SU-DHL-6 (cell line): ENCODE measurements at regions not wholly inside any gene's neighbourhood (a gene's known extent, or its start where the extent isn't known, plus 50 kb on each side); places are given as distances from the start of the nearest gene placed in this dataset.

ENCODE experiments used
- H2AFZ ChIP-seq: fragments of 200-600 bp; sonication (generic); 2 replicates; pipeline ENCODE4 v1.6.1; 2014; ENCODE audit warnings: low read depth, mild to moderate bottlenecking, moderate library complexity, mixed read lengths, antibody characterized with exemption, low read length; ENCODE audit not compliant: severe bottlenecking
- H3F3A ChIP-seq: fragments of 200-600 bp; shearing (Covaris generic); 2 replicates; pipeline ENCODE4 v1.6.0; 2016; ENCODE audit warnings: antibody characterized with exemption, mild to moderate bottlenecking; ENCODE audit not compliant: insufficient read depth
- H3K27ac ChIP-seq: fragments of 200-600 bp; sonication (generic); 2 replicates; pipeline ENCODE4 v1.5.1; 2016; ENCODE audit warnings: low read depth, mild to moderate bottlenecking, low read length, moderate library complexity, mixed read lengths
- H3K27me3 ChIP-seq: fragments of 200-600 bp; sonication (generic), shearing (Covaris generic); 2 replicates; pipeline ENCODE4 v1.6.0; 2014; ENCODE audit warnings: mild to moderate bottlenecking, low read length
- H3K36me3 ChIP-seq: fragments of 200-600 bp; sonication (generic); 2 replicates; pipeline ENCODE4 v1.6.1; 2014; ENCODE audit warnings: mild to moderate bottlenecking, low read length, mixed read lengths
- H3K4me2 ChIP-seq: fragments of 300-600, 200-600 bp; shearing (Covaris generic), sonication (generic); 2 replicates; pipeline ENCODE4 v1.6.0; 2014; ENCODE audit warnings: low read length, low read depth, mild to moderate bottlenecking; ENCODE audit not compliant: poor library complexity, severe bottlenecking
- H3K4me3 ChIP-seq: fragments of 200-600 bp; sonication (generic); 2 replicates; pipeline ENCODE4 v1.5.1; 2014; ENCODE audit warnings: antibody characterized with exemption, low read length, mild to moderate bottlenecking, mixed read lengths; ENCODE audit not compliant: insufficient read depth, poor library complexity, severe bottlenecking
- H3K79me2 ChIP-seq: fragments of 200-600 bp; sonication (generic); 2 replicates; pipeline ENCODE4 v1.6.1; 2014; ENCODE audit warnings: mild to moderate bottlenecking, low read length, moderate library complexity; ENCODE audit not compliant: insufficient read depth
- H3K9ac ChIP-seq: fragments of 200-600 bp; sonication (generic); 2 replicates; pipeline ENCODE4 v1.7.0; 2014; ENCODE audit warnings: mild to moderate bottlenecking, low read length
- H3K9me2 ChIP-seq: fragments of 200-600 bp; sonication (generic); replicated peaks from 2 replicates; pipeline ENCODE4 v1.6.1; 2014; ENCODE audit warnings: low read length; ENCODE audit not compliant: insufficient read depth
- H3K9me3 ChIP-seq: fragments of 200-600 bp; sonication (generic); 2 replicates; pipeline ENCODE4 v1.6.1; 2014; ENCODE audit warnings: low read length, mixed read lengths; ENCODE audit not compliant: insufficient read depth
- H4K20me1 ChIP-seq: fragments of 200-600 bp; sonication (generic); 2 replicates; pipeline ENCODE4 v1.6.1; 2014; ENCODE audit warnings: low read depth, mild to moderate bottlenecking, antibody characterized with exemption, low read length, moderate library complexity, mixed read lengths
- CTCF ChIP-seq: fragments of 200-600 bp; sonication (generic); IDR thresholded peaks from one replicate; pipeline ENCODE4 v1.5.1; 2017; ENCODE audit warnings: antibody characterized with exemption, mild to moderate bottlenecking, low read length, moderate library complexity; ENCODE audit not compliant: insufficient read depth, poor library complexity, severe bottlenecking
- EZH2phosphoT487 ChIP-seq: fragments of 200-600 bp; sonication (generic), shearing (Covaris generic); conservative IDR thresholded peaks from 2 replicates; pipeline ENCODE4 v1.6.1; 2018; ENCODE audit warnings: mild to moderate bottlenecking, antibody characterized with exemption, low read length, moderate library complexity, mixed read lengths

GRCh38 chr13:106187101-106187500, 348.4 kb downstream of the EFNB2 start:
- Histone ChIP-seq H3K79me2 (no peaks in the 10 kb centered on the region), H3K9ac (no peak overlapping the region), H3F3A (no peaks in the 10 kb centered on the region), H3K36me3 (no peaks in the 10 kb centered on the region; the same call in 1 of the 2 replicates), H4K20me1 (no peaks in the 10 kb centered on the region), H3K4me3 (no peak overlapping the region), H3K9me2 (no peaks in the 10 kb centered on the region), H2AFZ (no peak overlapping the region), H3K9me3 (0 out of 2 replicates have a peak, but pooled peaks cover 8% of the 10 kb centered on the region), H3K4me2 (no peak overlapping the region), H3K27me3 (no peaks in the 10 kb centered on the region), H3K27ac (no peak overlapping the region)
- TF ChIP-seq CTCF (no peak), EZH2phosphoT487 (no peak)

GRCh38 chr13:106186366-106187030, 349.0 kb downstream of the EFNB2 start:
- Histone ChIP-seq H3K4me3 (no peak overlapping the region), H3K79me2 (no peaks in the 10 kb centered on the region), H3K9ac (no peak overlapping the region), H3K4me2 (no peak overlapping the region), H3K36me3 (no peaks in the 10 kb centered on the region; the same call in 1 of the 2 replicates), H3K9me3 (0 out of 2 replicates have a peak, but pooled peaks cover 8% of the 10 kb centered on the region), H3K27ac (no peak overlapping the region), H3K27me3 (no peaks in the 10 kb centered on the region), H2AFZ (no peak overlapping the region), H3F3A (no peaks in the 10 kb centered on the region), H3K9me2 (no peaks in the 10 kb centered on the region), H4K20me1 (no peaks in the 10 kb centered on the region)
- TF ChIP-seq EZH2phosphoT487: no peak
- no peak for TF ChIP-seq CTCF

- Histone ChIP-seq H3K36me3 (no peaks in the 10 kb centered on the region), H3K9ac (no peak overlapping the region), H3K9me2 (no peaks in the 10 kb centered on the region), H3K79me2 (no peaks in the 10 kb centered on the region), H3K4me3 (no peak overlapping the region), H3K27ac (no peak overlapping the region), H2AFZ (no peak overlapping the region), H3K9me3 (0 out of 2 replicates have a peak, but pooled peaks cover 8% of the 10 kb centered on the region), H3K27me3 (no peaks in the 10 kb centered on the region), H4K20me1 (no peaks in the 10 kb centered on the region), H3K4me2 (no peak overlapping the region), H3F3A (no peaks in the 10 kb centered on the region)
- no peak for TF ChIP-seq CTCF
- no peak for TF ChIP-seq EZH2phosphoT487
Observed at GRCh38 chr13:106184790-106185189, 350.7 kb downstream of the EFNB2 start.
